Endodermal cell (in vitro differentiated cells): ENCODE measurements at regions not wholly inside any gene's neighbourhood (a gene's known extent, or its start where the extent isn't known, plus 50 kb on each side); places are given as distances from the start of the nearest gene placed in this dataset.
A peak's percentile ranks its signal among the peaks of the same experiment; 100 is the strongest.

Source experiments
- DNase-seq: peaks from one replicate; pipeline ENCODE4 v3.0.0-alpha.2; 2017
- H3K27ac ChIP-seq: 2 replicates; pipeline ENCODE4 v1.5.1; 2013; ENCODE audit warnings: mild to moderate bottlenecking, low read depth, low read length, moderate library complexity
- H3K27me3 ChIP-seq: 2 replicates; pipeline ENCODE4 v1.6.1; 2013; ENCODE audit warnings: mild to moderate bottlenecking, low read length, moderate library complexity; ENCODE audit not compliant: insufficient read depth, control insufficient read depth, poor library complexity, severe bottlenecking
- H3K36me3 ChIP-seq: 2 replicates; pipeline ENCODE4 v1.7.0; 2013; ENCODE audit warnings: mild to moderate bottlenecking, low read length, moderate library complexity; ENCODE audit not compliant: control insufficient read depth, insufficient read depth
- H3K4me1 ChIP-seq: one replicate; pipeline ENCODE4 v1.7.0; 2013; ENCODE audit warnings: low read length; ENCODE audit not compliant: control insufficient read depth, insufficient read depth
- H3K4me3 ChIP-seq: 2 replicates; pipeline ENCODE4 v1.5.1; 2013; ENCODE audit warnings: mild to moderate bottlenecking, low read length, moderate library complexity
- H3K9ac ChIP-seq: 2 replicates; pipeline ENCODE4 v1.6.1; 2013; ENCODE audit warnings: mild to moderate bottlenecking, low read length, moderate library complexity; ENCODE audit not compliant: poor library complexity, severe bottlenecking; ENCODE audit errors: extremely low read depth
- H3K9me3 ChIP-seq: 2 replicates; pipeline ENCODE4 v1.6.1; 2013; ENCODE audit warnings: mild to moderate bottlenecking, low read length, moderate library complexity; ENCODE audit not compliant: control insufficient read depth
- H3K27ac Mint-ChIP-seq: 2 replicates; pipeline ENCODE4 v1.8.0; 2020; ENCODE audit warnings: mixed read lengths
- H3K27me3 Mint-ChIP-seq: 2 replicates; pipeline ENCODE4 v1.8.0; 2021; ENCODE audit warnings: mild to moderate bottlenecking, mixed read lengths; ENCODE audit not compliant: insufficient read depth
- H3K36me3 Mint-ChIP-seq: 2 replicates; pipeline ENCODE4 v1.8.0; 2020; ENCODE audit warnings: low read depth, mixed read lengths
- H3K4me1 Mint-ChIP-seq: 2 replicates; pipeline ENCODE4 v1.8.0; 2020; ENCODE audit warnings: mixed read lengths
- H3K4me3 Mint-ChIP-seq: 2 replicates; pipeline ENCODE4 v1.8.0; 2020; ENCODE audit warnings: mild to moderate bottlenecking, moderate library complexity, mixed read lengths
- H3K9me3 Mint-ChIP-seq: 2 replicates; pipeline ENCODE4 v1.8.0; 2020; ENCODE audit warnings: mild to moderate bottlenecking, mixed read lengths
- CTCF ChIP-seq: fragments of 200-600 bp; sonication (generic); conservative IDR thresholded peaks from 2 replicates; pipeline ENCODE4 v1.5.0; 2021; ENCODE audit warnings: antibody characterized with exemption, mild to moderate bottlenecking
- WGBS, 2 experiments: methylation state at CpG; one replicate each; pipeline versions ENCODE4 v1.1.5 to v1.1.7; 2013; ENCODE audit warnings: missing lambda C conversion rate in 2 of 2, mixed read lengths in 1 of 2; ENCODE audit not compliant: insufficient coverage in 1 of 2, insufficient read length in 1 of 2; 5-methylcytosine and 5-hydroxymethylcytosine counted together

GRCh38 chr3:34920806-34921205, 718.5 kb upstream of the ARPP21 start:
- H3K9ac ChIP-seq = no peak overlapping the region
- H3K36me3 ChIP-seq = no peaks in the 10 kb centered on the region
- Mint-ChIP-seq H3K4me1 (no peaks in the 10 kb centered on the region), H3K36me3 (no peaks in the 10 kb centered on the region), H3K9me3 (no peaks in the 10 kb centered on the region), H3K27ac (no peak overlapping the region), H3K4me3 (no peak overlapping the region), H3K27me3 (no peaks in the 10 kb centered on the region)
- TF ChIP-seq CTCF = no peak
- H3K4me1 ChIP-seq = no peaks in the 10 kb centered on the region
- H3K4me3 ChIP-seq = no peak overlapping the region
- no peaks in the 10 kb centered on the region for H3K27me3 ChIP-seq
- H3K9me3 ChIP-seq = no peaks in the 10 kb centered on the region
- DNase-seq = no peak
- peak overlapping the region; percentile 61 for H3K27ac ChIP-seq

- Histone ChIP-seq H3K36me3 (no peaks in the 10 kb centered on the region), H3K9ac (no peak overlapping the region), H3K9me3 (no peaks in the 10 kb centered on the region), H3K27me3 (no peaks in the 10 kb centered on the region), H3K27ac (no peak overlapping the region), H3K4me1 (no peaks in the 10 kb centered on the region), H3K4me3 (no peak overlapping the region)
- no peaks in the 10 kb centered on the region for H3K36me3 Mint-ChIP-seq
- no peaks in the 10 kb centered on the region for H3K9me3 Mint-ChIP-seq
- DNase-seq = no peak
- H3K27ac Mint-ChIP-seq = no peak overlapping the region
- H3K4me3 Mint-ChIP-seq = no peak overlapping the region
- TF ChIP-seq CTCF = no peak
- H3K27me3 Mint-ChIP-seq = no peaks in the 10 kb centered on the region
- no peaks in the 10 kb centered on the region for H3K4me1 Mint-ChIP-seq
- WGBS, 2 experiments = 100% methylated on average over 1 to 2 of the region's 2 CpGs
Measured at GRCh38 chr3:34924961-34925360, 714.4 kb upstream of the ARPP21 start.

- TF ChIP-seq CTCF = no peak
- Mint-ChIP-seq H3K27ac (no peak overlapping the region), H3K27me3 (no peaks in the 10 kb centered on the region), H3K4me3 (no peak overlapping the region), H3K9me3 (no peaks in the 10 kb centered on the region), H3K4me1 (no peaks in the 10 kb centered on the region), H3K36me3 (no peaks in the 10 kb centered on the region)
- H3K27ac ChIP-seq = no peak overlapping the region
- no peak overlapping the region for H3K4me3 ChIP-seq
- H3K27me3 ChIP-seq = no peaks in the 10 kb centered on the region
- H3K4me1 ChIP-seq = no peaks in the 10 kb centered on the region
- H3K9me3 ChIP-seq = no peaks in the 10 kb centered on the region
- H3K36me3 ChIP-seq = no peaks in the 10 kb centered on the region
- WGBS, 2 experiments = 100% methylated on average over 1 of the region's 1 CpG; no CpG with 5 or more reads in 1 of the 2 experiments
- DNase-seq = no peak
- H3K9ac ChIP-seq = no peak overlapping the region
Measured at GRCh38 chr3:34925851-34926250, 713.5 kb upstream of the ARPP21 start.
